Stomach smooth muscle (tissue), 2 donors: ENCODE measurements at regions not wholly inside any gene's neighbourhood (a gene's known extent, or its start where the extent isn't known, plus 50 kb on each side); places are given as distances from the start of the nearest gene placed in this dataset.

Source experiments
- H3K27ac ChIP-seq: one replicate; pipeline ENCODE4 v1.7.0; 2013; ENCODE audit warnings: mild to moderate bottlenecking, low read length, inconsistent platforms
- H3K27me3 ChIP-seq, 2 donors: one replicate each; pipeline ENCODE4 v1.7.0; 2013; ENCODE audit warnings: low read length in 2 of 2; ENCODE audit not compliant: insufficient read depth in 2 of 2, control insufficient read depth in 1 of 2
- H3K36me3 ChIP-seq, 2 donors: one replicate each; pipeline ENCODE4 v1.7.0; 2013; ENCODE audit warnings: low read length in 2 of 2; ENCODE audit not compliant: control insufficient read depth in 2 of 2, insufficient read depth in 2 of 2
- H3K4me1 ChIP-seq: one replicate; pipeline ENCODE4 v1.7.0; 2013; ENCODE audit warnings: low read length; ENCODE audit not compliant: control insufficient read depth, insufficient read depth
- H3K4me3 ChIP-seq, 2 donors: one replicate each; pipeline ENCODE4 v1.7.0; 2013; ENCODE audit warnings: low read length in 2 of 2
- H3K9ac ChIP-seq, 2 donors: one replicate each; pipeline ENCODE4 v1.7.0; 2013; ENCODE audit warnings: low read length in 2 of 2, mild to moderate bottlenecking in 1 of 2
- H3K9me3 ChIP-seq, 2 donors: one replicate each; pipeline ENCODE4 v1.7.0; 2013; ENCODE audit warnings: low read length in 2 of 2; ENCODE audit not compliant: control insufficient read depth in 2 of 2
- donor health status: healthy.
- donor health status: Pancreatic carcinoma.

DNA sequence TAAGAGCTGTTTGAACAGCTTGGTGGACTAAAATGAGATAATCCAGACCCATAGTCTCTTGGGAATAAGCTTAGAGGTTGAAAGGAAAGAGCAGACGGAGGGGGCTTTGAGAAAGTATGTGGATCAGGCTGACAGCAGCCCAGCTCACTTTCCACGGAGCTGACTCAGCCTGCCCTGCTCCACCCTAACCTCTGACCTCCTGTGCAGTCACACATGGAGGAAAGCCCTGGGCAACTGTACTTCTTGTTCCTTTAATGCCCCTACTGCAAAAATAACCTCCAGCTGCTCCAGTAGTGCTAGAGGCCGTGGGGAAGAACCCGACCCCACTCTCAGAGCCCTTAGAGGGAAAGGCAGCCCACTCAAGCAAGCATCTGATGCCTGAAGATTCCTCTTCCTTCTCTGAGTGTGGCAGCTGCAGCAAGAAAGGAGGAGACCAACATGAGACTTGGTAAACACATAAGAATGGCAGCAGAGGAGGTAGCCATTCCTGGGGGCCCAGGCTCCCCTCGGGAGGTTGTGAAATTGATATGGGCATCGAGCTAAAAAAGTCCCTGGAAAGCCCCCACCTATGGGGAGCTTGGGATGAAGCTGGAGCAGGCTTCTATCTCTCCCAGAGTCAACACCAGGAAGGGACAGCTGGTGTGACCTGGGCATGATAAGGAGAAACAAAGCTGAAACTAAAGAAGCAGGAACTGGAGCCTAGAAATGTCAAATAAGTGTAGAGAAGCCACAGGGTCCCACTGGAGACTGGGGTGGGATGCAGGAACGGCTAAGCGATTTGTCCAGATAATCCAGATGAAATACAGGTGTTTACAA is 204.3 kb downstream of the PIK3R1 start:
- H3K9ac ChIP-seq = no peak overlapping the region
- no peak overlapping the region for H3K27ac ChIP-seq
- H3K9me3 ChIP-seq = no peaks in the 10 kb centered on the region
- no peaks in the 10 kb centered on the region for H3K4me1 ChIP-seq
- H3K27me3 ChIP-seq = no peaks in the 10 kb centered on the region
- no peaks in the 10 kb centered on the region for H3K36me3 ChIP-seq
- no peak overlapping the region for H3K4me3 ChIP-seq

DNA sequence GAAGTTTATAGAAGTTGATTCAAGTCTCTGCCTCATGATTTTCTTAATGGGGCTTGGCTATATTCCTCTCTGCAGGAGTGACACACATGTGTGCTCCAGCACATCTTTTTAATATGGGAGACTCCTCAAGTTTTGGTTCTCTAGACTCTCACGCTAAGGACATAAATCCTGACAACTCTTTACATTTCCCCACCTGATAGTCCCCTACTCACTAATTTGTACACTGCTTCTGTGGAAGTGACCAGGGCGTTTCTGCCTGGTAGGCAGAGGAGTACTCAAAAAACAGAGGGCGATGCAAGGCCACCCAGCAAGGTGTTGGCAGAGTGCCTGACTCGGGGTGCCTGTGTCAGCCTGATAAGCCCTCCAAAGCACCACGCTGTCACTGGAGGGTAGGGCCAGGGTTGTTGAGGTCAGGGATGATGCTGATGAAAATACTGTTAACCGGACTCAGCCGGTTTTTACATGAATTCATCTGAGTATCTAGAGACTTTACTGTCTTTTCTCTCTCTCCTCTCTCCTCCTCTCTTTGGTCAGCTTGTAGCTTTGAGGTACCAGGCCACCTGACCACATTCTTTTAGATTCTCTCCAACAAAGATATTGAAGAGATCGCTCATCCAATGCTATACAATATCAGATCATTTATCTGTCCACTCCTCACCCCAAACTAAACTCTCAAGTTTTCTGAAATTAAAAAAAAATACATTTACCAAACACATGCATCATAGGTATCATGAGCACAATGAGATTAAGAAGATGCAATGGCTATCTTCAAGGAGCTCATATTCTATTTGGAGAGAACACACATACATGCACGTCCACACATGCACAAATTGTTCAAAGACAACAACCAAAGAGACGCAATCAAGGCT is 205.2 kb downstream of the PIK3R1 start:
- no peak overlapping the region for H3K9ac ChIP-seq
- no peaks in the 10 kb centered on the region for H3K36me3 ChIP-seq
- no peaks in the 10 kb centered on the region for H3K27me3 ChIP-seq
- no peaks in the 10 kb centered on the region for H3K9me3 ChIP-seq
- H3K27ac ChIP-seq = no peak overlapping the region
- H3K4me1 ChIP-seq = no peaks in the 10 kb centered on the region
- H3K4me3 ChIP-seq = no peak overlapping the region

DNA sequence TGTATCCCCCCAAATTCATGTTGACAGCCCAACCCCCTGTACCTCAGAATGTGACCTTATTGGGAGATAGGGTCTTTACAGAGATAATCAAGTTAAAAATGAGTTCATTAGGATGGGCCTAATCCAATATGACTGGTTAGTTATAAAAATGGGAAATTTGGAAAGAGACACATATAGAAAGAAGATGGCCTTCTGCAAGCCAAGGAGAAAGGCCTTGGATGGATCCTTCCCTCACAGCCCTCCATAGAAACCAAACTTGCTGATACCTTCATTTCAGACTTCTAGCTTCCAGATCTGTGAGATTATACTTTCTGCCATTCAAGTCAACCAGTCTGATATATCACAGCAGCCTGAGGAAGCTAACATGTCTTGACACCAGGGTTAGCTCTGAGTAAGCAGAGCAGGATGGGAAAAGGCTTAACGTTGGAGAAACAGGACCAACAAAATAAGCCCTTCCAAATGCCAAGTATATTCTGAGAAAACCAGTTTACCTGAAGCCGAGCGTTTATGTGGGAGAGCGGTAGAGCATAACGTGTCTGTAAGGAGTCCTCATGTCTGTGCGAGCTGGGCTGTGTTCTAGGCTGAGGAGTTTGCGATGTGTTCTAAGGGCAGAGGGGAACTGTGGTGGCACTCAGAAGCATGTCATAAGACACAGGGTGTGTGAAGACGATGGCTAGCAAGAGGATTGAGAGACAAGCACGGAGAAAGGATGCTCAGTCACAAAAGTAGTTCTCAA is 206.1 kb downstream of the PIK3R1 start:
- H3K4me1 ChIP-seq = no peaks in the 10 kb centered on the region
- no peak overlapping the region for H3K27ac ChIP-seq
- H3K4me3 ChIP-seq = no peak overlapping the region
- no peak overlapping the region for H3K9ac ChIP-seq
- no peaks in the 10 kb centered on the region for H3K27me3 ChIP-seq
- no peaks in the 10 kb centered on the region for H3K9me3 ChIP-seq
- no peaks in the 10 kb centered on the region for H3K36me3 ChIP-seq

DNA sequence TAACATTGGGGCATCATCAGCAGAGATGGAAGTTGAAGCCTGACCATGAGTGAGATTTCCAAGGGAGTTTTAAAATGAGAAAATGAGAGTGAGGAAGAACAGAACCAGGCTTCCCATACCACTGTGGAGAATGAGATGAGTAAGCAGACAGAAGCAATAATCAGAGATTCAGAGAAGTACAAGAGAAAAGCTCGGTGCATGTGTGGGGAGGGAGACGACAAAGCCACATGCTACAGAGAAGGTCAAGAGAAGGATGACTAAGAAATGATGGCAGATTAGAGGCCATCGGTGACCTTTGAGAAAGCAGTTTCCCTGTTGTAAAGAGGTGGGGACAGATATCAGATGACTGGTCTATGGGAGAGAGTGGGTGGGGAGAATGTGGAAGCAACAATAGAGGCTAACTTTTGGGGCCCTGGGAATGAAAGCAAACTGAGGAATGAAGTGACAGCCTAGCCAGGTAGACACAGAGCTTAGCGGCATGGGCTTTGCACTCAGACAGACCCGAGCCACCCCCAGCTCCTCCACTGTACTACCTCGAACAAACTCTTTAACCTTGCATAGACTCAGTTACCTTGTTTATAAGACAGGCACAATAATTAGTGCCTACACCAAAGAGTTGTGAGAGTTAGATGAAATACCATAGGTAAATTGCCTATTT is 207.7 kb downstream of the PIK3R1 start:
- no peak overlapping the region for H3K4me3 ChIP-seq
- no peaks in the 10 kb centered on the region for H3K9me3 ChIP-seq
- no peaks in the 10 kb centered on the region for H3K27me3 ChIP-seq
- H3K36me3 ChIP-seq = no peaks in the 10 kb centered on the region
- no peak overlapping the region for H3K27ac ChIP-seq
- no peaks in the 10 kb centered on the region for H3K4me1 ChIP-seq
- no peak overlapping the region for H3K9ac ChIP-seq

DNA sequence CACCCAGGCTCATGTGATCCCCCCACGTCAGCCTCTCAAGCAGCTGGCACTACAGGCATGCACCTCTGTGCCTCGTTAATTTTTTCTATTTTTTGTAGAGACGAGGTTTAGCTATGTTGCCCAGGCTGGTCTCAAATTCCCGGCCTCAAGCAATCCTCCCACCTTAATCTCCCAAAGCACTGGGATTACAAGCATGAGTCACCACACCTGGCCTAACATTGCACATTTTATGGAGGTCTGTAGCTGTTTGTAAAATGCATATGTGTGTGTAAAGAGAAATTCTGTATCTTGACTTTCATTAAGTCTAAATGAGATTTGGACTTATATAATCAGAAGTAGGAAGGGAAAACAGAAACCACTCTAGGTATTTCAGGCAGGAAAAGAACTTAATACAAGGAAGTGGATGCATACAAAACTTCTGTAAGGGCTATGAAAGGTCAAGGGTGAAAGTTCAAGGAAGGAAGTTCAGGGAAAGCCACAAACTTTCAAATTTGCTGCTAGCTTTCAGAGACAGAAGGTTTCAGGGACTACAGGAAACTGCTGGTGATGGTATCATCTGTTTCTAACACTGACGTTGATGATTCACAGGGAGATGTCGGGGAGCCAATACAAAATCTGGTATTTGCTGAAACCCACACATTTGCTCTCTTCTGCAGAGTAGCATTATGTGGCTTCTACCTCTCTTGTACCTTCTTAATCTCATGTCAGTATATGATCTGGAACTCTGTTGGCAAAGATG is 209.4 kb downstream of the PIK3R1 start:
- Histone ChIP-seq H3K27ac (no peak overlapping the region), H3K36me3 (no peaks in the 10 kb centered on the region), H3K4me3 (no peak overlapping the region), H3K9ac (no peak overlapping the region), H3K27me3 (no peaks in the 10 kb centered on the region), H3K9me3 (no peaks in the 10 kb centered on the region), H3K4me1 (no peaks in the 10 kb centered on the region)

DNA sequence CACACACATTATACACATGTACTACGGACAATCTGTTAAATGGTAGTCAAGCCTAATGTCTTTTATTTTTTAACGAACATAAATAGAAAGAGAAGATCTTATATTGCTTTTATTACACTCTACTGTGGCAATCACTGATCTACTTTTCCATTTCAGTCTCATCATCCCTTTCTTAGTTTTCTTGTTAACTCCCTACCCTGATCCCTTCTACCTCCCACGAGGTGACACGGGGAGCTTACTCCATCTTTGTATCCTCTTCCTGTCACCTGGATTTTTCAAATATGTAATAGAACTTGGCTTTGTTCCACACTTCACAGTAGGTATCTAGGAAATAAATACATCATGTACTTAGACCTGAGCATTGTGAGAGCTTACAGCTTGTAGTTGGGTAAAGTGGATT is 211.0 kb downstream of the PIK3R1 start:
- H3K4me1 ChIP-seq = no peaks in the 10 kb centered on the region
- H3K27me3 ChIP-seq = no peaks in the 10 kb centered on the region
- H3K36me3 ChIP-seq = no peaks in the 10 kb centered on the region
- no peaks in the 10 kb centered on the region for H3K9me3 ChIP-seq
- H3K27ac ChIP-seq = no peak overlapping the region
- no peak overlapping the region for H3K9ac ChIP-seq
- no peak overlapping the region for H3K4me3 ChIP-seq

DNA sequence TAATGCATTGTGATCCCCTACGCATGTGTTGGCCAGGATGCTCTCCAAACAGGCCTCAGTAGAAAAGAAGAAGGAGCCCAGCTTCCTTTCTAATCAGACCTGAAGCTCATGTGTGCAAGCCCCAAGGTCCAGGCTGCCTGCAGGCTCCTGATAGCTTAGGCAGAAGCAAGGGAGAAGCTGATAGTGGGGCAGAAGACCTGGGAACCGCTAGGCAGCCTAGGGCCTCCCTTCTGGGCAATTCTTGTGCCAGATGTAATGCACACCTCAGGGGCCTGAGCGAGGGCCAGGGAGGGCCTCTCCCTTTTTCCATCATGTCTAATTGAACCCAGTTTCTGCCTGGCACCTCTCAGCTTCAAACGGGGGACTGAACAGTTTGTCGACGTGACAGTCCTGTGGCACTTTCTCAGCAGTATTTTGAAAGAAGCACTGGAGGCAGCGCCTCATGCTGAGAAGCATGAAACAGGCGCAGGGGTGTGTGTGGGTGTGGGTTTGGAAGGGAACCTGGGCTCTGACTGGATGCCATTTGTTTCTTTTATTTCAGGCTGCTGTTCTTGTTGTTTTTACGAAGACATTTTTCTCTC is 212.8 kb downstream of the PIK3R1 start:
- Histone ChIP-seq H3K4me1 (no peaks in the 10 kb centered on the region), H3K4me3 (no peak overlapping the region), H3K9me3 (no peaks in the 10 kb centered on the region), H3K9ac (no peak overlapping the region), H3K27me3 (no peaks in the 10 kb centered on the region), H3K36me3 (no peaks in the 10 kb centered on the region), H3K27ac (no peak overlapping the region)

DNA sequence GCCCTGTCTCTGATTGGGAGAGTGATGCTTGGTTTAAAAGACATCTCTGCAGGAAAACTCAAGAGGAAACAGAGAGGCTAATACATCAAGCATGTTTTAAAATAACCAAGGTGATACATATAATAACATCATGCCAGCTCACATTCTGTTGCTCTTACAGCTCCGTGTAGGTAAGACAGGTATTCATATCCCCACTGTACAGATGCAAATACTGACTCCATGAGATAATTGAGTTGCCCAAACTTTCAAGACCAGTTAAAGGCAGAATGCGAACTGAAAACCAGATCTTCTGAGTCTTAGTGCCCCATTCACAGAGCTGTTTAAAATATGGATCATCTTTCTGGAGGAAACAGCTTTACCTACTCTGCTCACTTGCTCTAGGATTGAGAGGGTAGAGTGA is 214.0 kb downstream of the PIK3R1 start:
- H3K9ac ChIP-seq = no peak overlapping the region
- H3K27ac ChIP-seq = no peak overlapping the region
- H3K36me3 ChIP-seq = no peaks in the 10 kb centered on the region
- H3K4me1 ChIP-seq = no peaks in the 10 kb centered on the region
- H3K9me3 ChIP-seq = no peaks in the 10 kb centered on the region
- H3K4me3 ChIP-seq = no peak overlapping the region
- peaks cover 0 to under 1% of the 10 kb centered on the region in 2 donors for H3K27me3 ChIP-seq

DNA sequence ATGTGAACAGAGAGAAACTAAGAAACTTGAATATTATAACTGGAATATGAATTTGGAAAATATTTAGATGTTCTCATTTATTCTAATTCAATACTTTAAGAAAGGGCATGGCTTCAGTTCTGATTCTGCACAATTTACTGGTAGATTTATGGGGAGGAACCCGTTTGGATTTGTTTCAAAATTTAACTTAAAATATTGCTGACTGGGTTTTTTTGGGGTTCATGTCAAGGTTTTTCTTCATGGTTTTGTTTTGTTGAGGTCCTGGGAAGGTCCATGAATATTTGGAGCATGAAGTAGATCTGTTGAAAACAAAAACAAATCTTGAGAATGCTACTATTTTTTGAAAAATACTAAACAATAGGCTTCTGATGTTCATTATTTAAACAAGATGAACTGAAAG is 214.7 kb downstream of the PIK3R1 start:
- Histone ChIP-seq H3K27me3 (peaks cover 0 to 3% of the 10 kb centered on the region in 2 donors), H3K9me3 (no peaks in the 10 kb centered on the region), H3K36me3 (no peaks in the 10 kb centered on the region), H3K9ac (no peak overlapping the region), H3K4me3 (no peak overlapping the region), H3K27ac (no peak overlapping the region), H3K4me1 (no peaks in the 10 kb centered on the region)
